ENCODE measurements at regions not wholly inside any gene's neighbourhood (a gene's known extent, or its start where the extent isn't known, plus 50 kb on each side); places are given as distances from the start of the nearest gene placed in this dataset.

DNA sequence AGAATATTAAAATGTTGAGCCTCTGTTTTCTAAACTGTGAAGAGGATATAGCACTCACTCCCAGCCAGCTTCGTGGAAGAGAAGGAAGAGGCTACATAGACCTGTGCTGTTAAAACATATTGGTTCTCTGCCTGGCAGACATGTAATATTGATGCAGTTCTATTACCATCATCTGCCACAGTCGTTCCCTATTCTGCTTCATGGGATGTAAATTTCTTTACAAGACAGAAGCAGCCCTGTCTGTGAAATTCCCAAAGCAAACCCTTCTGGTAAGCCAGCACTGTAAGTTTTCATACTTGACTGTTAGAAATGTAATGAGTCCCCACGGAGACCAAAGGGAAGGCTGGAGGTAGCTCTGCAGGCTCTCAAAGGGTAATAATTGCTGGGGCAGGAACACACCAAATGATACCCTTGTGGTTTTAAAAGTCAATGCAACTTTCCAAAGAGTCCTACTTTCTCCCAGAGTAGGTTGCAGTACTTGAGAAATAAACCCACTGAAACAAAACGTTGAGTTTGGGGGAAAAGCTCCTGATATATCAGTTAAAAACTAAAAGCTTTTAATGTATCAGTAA lies 129.9 kb upstream of the HES1 start:
- no peak overlapping the region for H3K4me3 ChIP-seq (ENCODE audit: low read depth, low read length)
- TF ChIP-seq CTCF (IDR thresholded peaks at IDR 0.05; ENCODE audit: control insufficient read depth, extremely low read depth, insufficient read depth), result no peak
- no peak for DNase-seq (ENCODE audit: low read depth)

GRCh38 chr3:194007592-194008337 lies 128.2 kb upstream of the HES1 start:
- no peak for TF ChIP-seq CTCF (IDR thresholded peaks at IDR 0.05; ENCODE audit: control insufficient read depth, extremely low read depth, insufficient read depth)
- H3K4me3 ChIP-seq (ENCODE audit: low read depth, low read length), result no peak overlapping the region
- DNase-seq (ENCODE audit: low read depth), result no peak

DNA sequence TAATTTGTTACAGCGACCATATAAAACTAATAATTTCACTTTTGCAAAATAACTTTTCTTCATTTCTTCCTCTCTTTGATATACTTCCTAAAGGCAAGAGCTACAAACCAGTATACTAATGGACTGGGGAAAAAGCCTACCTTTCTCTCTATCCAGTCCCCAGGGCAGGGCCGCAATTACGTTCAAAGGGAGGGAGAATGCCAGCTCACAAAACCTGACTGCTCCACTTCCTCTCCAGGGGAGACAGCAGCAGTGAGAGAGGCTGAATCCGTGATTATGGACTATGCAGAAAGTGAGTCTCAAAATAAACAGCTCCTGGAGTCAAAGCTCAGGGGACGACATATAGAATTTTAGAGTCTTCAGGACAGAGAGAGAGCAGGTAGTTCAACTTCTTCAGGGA lies 126.9 kb upstream of the HES1 start:
- TF ChIP-seq CTCF (IDR thresholded peaks at IDR 0.05; ENCODE audit: control insufficient read depth, extremely low read depth, insufficient read depth), result no peak
- H3K4me3 ChIP-seq (ENCODE audit: low read depth, low read length), result no peak overlapping the region
- DNase-seq (ENCODE audit: low read depth), result no peak

DNA sequence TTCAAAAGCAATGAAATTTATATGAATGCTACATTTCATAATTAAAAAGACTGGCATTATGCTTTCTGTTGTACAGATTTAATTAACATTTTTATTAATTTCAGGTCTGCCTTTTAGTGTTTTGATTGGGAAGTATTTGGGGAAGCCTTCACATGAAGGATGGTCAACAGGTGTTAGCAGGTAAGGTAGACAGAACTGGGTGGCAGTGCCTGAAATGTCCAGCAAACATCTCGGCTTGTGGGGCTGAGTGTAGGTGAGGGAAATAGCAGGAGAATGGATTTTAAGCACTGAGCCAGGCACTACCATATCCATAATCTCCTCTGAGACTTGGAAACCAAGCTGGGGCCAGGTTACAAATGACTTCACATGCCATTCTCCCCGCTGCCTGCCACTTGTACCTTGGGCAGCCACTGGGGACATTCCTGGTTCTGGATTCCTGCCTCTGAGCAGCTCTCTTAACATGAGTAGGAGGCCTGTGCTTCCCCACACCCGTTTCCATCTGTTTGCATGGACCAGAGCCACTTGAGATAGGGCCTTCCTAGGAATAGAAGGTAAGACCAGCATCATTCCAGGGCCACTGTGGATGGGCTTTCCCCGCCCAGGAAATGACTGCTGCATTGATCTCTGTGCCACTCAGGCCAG lies 125.9 kb upstream of the HES1 start:
- no peak overlapping the region for H3K4me3 ChIP-seq (ENCODE audit: low read depth, low read length)
- TF ChIP-seq CTCF (IDR thresholded peaks at IDR 0.05; ENCODE audit: control insufficient read depth, extremely low read depth, insufficient read depth), result no peak
- no peak for DNase-seq (ENCODE audit: low read depth)

GRCh38 chr3:194011807-194012206 lies 124.1 kb upstream of the HES1 start:
- H3K4me3 ChIP-seq (ENCODE audit: low read depth, low read length), result no peak overlapping the region
- DNase-seq (ENCODE audit: low read depth), result no peak
- no peak for TF ChIP-seq CTCF (IDR thresholded peaks at IDR 0.05; ENCODE audit: control insufficient read depth, extremely low read depth, insufficient read depth)

- TF ChIP-seq CTCF (IDR thresholded peaks at IDR 0.05; ENCODE audit: control insufficient read depth, extremely low read depth, insufficient read depth), result no peak
- no peak for DNase-seq (ENCODE audit: low read depth)
Measured at GRCh38 chr3:194013928-194014327, 122.0 kb upstream of the HES1 start.

More at GRCh38 chr3:194013928-194014327, 122.0 kb upstream of the HES1 start:
- H3K4me3 ChIP-seq (ENCODE audit: low read depth, low read length), result no peak overlapping the region

All from LNCaP clone FGC (cell line).